ENCODE measurements at regions not wholly inside any gene's neighbourhood (a gene's known extent, or its start where the extent isn't known, plus 50 kb on each side); places are given as distances from the start of the nearest gene placed in this dataset.

DNA sequence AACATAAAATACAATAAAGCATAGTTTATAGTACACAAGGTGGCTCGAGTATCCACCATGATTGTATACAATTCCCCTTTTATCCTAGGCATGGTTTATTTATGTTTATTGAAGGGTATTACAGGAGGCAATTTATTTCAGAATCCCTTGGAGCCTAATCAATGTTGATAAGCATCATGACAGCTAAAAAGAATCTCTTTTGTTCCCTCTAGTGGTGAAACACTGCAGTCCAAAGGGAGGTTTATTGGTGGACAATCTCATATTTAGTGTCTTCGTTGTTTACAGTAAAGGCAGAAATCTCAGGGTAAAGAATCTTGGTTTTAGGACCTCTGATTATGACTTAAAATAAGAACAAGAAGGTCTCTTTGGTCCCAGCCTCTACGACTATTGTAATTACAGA lies 1712.5 kb downstream of the C4orf33 start:
- ATAC-seq (replicated peaks; ENCODE audit: extremely low read depth, poor library complexity, severe bottlenecking) (no peak), DNase-seq (ENCODE audit: low spot score in 2 of 2) (no peak)
- Mint-ChIP-seq H3K4me3 (no peak overlapping the region), H3K27me3 (no peaks in the 10 kb centered on the region), H3K36me3 (ENCODE audit: insufficient read depth) (no peaks in the 10 kb centered on the region), H3K27ac (ENCODE audit: low read depth) (no peak overlapping the region), H3K9me3 (peaks cover 13% of the 10 kb centered on the region), H3K4me1 (no peaks in the 10 kb centered on the region)

DNA sequence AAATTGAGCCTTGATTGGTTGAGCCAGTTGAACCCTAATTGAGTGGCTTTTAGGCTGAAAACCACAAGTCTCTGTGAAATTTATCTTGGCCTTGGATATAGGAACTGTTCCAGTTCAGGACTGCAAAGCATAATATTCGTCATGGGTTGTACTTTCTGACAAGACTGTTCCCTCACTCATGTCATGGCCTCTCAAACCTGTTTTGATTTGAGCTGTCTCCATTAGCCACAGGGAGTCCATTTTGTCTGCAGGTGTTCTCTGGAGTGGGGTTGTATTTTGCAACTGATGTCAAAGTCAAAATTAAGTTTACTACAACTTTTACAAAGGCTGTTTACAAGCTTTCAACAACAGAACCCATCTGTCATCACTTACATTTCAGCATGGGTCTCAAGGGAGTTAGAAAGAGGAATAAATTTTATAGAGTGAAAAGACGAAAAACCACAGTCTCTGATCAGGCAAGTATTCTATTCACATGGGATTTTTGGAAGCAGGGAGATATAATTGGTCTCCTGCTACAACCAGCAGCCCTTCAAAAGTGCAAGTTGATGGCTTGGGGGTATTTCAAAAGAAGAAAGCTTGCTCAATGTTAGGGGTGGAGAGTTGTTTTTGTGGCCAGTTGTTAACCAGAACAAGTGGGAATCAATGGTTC lies 1716.3 kb downstream of the C4orf33 start:
- ATAC-seq (replicated peaks; ENCODE audit: extremely low read depth, poor library complexity, severe bottlenecking) (no peak), DNase-seq (ENCODE audit: low spot score in 2 of 2) (no peak)
- Mint-ChIP-seq H3K4me3 (no peak overlapping the region), H3K4me1 (no peaks in the 10 kb centered on the region), H3K27ac (ENCODE audit: low read depth) (no peak overlapping the region), H3K9me3 (peaks cover 10% of the 10 kb centered on the region), H3K27me3 (no peaks in the 10 kb centered on the region), H3K36me3 (ENCODE audit: insufficient read depth) (no peaks in the 10 kb centered on the region)

DNA sequence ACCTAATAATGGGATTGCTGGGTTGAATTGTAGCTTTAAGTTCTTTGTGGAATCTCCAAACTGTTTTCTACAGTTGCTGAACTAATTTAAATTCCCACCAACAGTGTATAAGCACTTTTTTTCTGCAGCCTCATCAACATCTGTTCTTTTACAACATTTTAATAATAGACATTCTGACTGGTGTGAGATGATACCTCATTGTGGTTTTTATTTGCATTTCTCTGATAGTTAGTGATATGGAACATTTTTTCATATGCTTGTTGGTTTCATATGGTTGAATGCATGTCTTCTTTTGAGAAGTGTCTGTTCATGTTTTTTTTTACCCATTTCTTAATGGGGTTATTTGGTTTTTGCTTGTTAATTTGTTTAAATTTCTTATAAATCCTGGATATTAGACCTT lies 1718.9 kb downstream of the C4orf33 start:
- Mint-ChIP-seq H3K9me3 (peaks cover 10% of the 10 kb centered on the region), H3K4me3 (no peak overlapping the region), H3K4me1 (no peaks in the 10 kb centered on the region), H3K36me3 (ENCODE audit: insufficient read depth) (no peaks in the 10 kb centered on the region), H3K27ac (ENCODE audit: low read depth) (no peak overlapping the region), H3K27me3 (no peaks in the 10 kb centered on the region)
- no peak for DNase-seq (ENCODE audit: low spot score in 2 of 2)
- no peak for ATAC-seq (replicated peaks; ENCODE audit: extremely low read depth, poor library complexity, severe bottlenecking)

DNA sequence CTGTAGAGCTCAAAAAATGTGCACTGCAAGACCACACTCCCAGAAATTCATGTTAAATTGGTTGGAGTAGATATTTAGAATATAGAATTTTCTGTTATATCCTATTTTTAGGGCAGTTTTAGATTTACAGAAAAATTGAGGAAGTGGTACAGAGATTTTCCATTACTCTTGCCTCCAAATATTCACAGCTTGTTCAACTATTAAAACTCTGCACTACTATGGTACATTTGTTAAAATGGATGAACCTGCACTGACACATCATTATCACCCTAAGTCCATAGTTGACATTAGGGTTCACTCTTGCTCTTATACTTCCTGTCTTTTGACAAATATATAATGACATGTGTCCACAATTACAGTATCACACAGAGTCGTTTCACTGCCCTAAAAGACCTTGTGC lies 1724.5 kb downstream of the C4orf33 start:
- H3K27me3 Mint-ChIP-seq = no peaks in the 10 kb centered on the region
- peaks cover 15% of the 10 kb centered on the region for H3K9me3 Mint-ChIP-seq
- H3K36me3 Mint-ChIP-seq (ENCODE audit: insufficient read depth) = no peaks in the 10 kb centered on the region
- ATAC-seq (replicated peaks; ENCODE audit: extremely low read depth, poor library complexity, severe bottlenecking) (no peak), DNase-seq (ENCODE audit: low spot score in 2 of 2) (no peak)
- H3K4me1 Mint-ChIP-seq = no peaks in the 10 kb centered on the region
- H3K27ac Mint-ChIP-seq (ENCODE audit: low read depth) = no peak overlapping the region
- no peak overlapping the region for H3K4me3 Mint-ChIP-seq

DNA sequence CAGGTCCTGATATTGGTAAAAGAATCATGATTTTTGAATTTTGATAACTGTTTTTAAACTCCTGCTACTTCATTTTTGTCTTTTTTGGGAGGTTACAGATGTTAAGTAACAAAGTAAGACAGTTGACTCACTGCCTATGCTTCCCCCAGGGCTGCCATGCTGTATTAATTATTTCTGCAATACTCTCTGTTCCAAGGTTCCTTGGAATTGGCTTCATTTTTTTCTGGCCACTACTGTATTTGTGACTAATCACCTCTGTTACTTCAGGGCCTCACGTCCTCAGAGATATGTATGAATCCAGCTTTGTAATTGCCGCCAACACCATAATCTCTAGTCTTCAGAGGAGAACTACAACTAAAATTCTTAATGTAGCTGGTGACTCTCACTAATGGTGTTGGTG lies 1729.3 kb downstream of the C4orf33 start:
- no peak for ATAC-seq (replicated peaks; ENCODE audit: extremely low read depth, poor library complexity, severe bottlenecking)
- DNase-seq (ENCODE audit: low spot score in 2 of 2) = no peak
- Mint-ChIP-seq H3K27me3 (no peaks in the 10 kb centered on the region), H3K27ac (ENCODE audit: low read depth) (no peak overlapping the region), H3K4me3 (no peak overlapping the region), H3K9me3 (peaks cover 27% of the 10 kb centered on the region), H3K4me1 (no peaks in the 10 kb centered on the region), H3K36me3 (ENCODE audit: insufficient read depth) (no peaks in the 10 kb centered on the region)

DNA sequence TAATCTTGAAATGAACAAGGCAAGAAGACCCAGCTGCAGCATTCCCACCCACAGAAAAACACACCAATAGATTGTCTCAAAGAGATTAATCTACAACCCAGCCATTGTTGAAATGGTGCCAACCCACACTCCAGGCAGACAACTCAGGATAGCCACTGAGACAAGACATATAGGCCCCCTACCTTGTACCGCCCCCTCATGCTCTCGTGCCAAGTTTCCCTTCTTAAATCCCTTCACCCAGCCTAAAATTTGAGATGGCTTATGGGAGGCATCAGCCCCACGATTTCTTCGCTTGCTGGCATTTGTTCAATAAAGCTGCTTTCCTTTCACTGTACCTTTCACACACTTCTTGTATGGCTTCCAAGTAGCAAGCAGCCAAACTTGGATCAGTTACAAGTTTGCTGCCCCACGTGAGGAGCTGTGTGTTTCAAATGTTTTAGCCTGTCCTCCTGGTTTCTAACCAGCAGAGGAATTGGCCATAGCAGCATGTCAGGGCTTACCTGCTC lies 1754.1 kb downstream of the C4orf33 start:
- ATAC-seq (replicated peaks; ENCODE audit: extremely low read depth, poor library complexity, severe bottlenecking) = no peak
- Mint-ChIP-seq H3K9me3 (peaks cover 6% of the 10 kb centered on the region), H3K27me3 (no peaks in the 10 kb centered on the region)

DNA sequence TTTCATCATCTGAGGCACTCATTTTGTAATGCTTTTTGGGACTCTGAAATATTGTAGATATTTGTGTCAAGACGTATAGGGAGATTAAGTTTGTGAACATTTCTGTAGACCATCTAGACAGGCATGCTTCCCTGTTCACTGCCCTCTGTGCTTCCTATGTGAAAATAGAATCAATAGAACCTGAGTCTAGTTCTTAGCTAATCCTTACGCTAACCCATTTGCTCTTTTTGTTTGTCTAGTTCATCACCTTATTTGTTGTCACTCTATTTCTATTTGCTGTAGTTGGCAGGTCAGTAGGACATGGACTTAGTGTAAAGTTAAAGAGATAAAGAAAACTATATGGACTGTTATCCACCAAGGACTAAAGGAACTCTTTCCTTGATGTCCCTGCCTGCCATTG lies 1755.2 kb downstream of the C4orf33 start:
- no peak overlapping the region for H3K4me3 Mint-ChIP-seq
- no peaks in the 10 kb centered on the region for H3K36me3 Mint-ChIP-seq (ENCODE audit: insufficient read depth)
- no peak overlapping the region for H3K27ac Mint-ChIP-seq (ENCODE audit: low read depth)
- no peaks in the 10 kb centered on the region for H3K4me1 Mint-ChIP-seq
- peaks cover 12% of the 10 kb centered on the region for H3K9me3 Mint-ChIP-seq
- H3K27me3 Mint-ChIP-seq = no peaks in the 10 kb centered on the region
- DNase-seq (ENCODE audit: low spot score in 2 of 2) (no peak), ATAC-seq (replicated peaks; ENCODE audit: extremely low read depth, poor library complexity, severe bottlenecking) (no peak)

More for the DNA sequence above, 1754.1 kb downstream of the C4orf33 start:
- H3K4me3 Mint-ChIP-seq = no peak overlapping the region
- no peak overlapping the region for H3K27ac Mint-ChIP-seq (ENCODE audit: low read depth)
- no peaks in the 10 kb centered on the region for H3K4me1 Mint-ChIP-seq
- H3K36me3 Mint-ChIP-seq (ENCODE audit: insufficient read depth) = no peaks in the 10 kb centered on the region
- no peak for DNase-seq (ENCODE audit: low spot score in 2 of 2)

DNA sequence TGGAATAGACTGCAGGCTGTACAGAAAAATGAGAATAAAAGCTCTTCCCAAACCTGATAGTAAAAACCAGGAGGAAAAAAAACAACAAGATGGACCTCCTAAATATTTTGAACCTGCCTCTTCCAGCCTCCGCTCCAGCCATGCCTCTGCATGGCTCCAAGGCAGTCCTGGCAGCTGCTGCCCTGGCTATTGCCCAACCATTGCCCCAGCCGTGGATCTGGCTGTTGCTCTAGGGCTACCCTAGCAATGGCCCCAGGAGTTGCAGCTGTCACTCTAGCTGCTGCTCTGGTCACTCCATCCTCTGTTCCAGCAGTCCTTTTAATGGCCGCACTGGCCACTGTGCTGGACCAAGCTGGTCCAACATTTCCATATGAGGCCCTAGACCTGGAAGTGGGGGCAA lies 1756.0 kb downstream of the C4orf33 start:
- H3K4me1 Mint-ChIP-seq = no peaks in the 10 kb centered on the region
- H3K4me3 Mint-ChIP-seq = no peak overlapping the region
- ATAC-seq (replicated peaks; ENCODE audit: extremely low read depth, poor library complexity, severe bottlenecking) (no peak), DNase-seq (ENCODE audit: low spot score in 2 of 2) (no peak)
- peaks cover 12% of the 10 kb centered on the region for H3K9me3 Mint-ChIP-seq
- no peak overlapping the region for H3K27ac Mint-ChIP-seq (ENCODE audit: low read depth)
- no peaks in the 10 kb centered on the region for H3K36me3 Mint-ChIP-seq (ENCODE audit: insufficient read depth)
- H3K27me3 Mint-ChIP-seq = no peaks in the 10 kb centered on the region

DNA sequence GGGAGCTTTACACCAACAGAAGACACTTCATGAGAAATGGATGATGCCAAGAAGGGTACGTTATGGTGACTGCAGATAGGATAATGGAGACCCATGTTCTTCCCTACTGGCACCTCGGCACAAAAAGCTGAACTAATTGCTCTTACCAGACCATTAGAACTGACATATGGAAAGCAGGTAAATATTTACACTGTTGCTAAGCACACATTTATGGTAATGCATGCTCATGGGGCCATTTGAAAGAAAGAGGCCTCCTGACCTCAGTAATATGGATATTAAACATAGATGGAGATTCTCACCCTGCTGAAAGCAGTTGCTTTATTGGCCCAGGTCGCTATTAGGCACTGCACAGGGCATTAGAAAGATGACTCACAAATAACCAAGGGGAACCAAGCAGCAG lies 1759.6 kb downstream of the C4orf33 start:
- Mint-ChIP-seq H3K4me3 (no peak overlapping the region), H3K9me3 (peaks cover 24% of the 10 kb centered on the region), H3K27ac (ENCODE audit: low read depth) (no peak overlapping the region), H3K4me1 (no peaks in the 10 kb centered on the region), H3K27me3 (no peaks in the 10 kb centered on the region), H3K36me3 (ENCODE audit: insufficient read depth) (no peaks in the 10 kb centered on the region)
- DNase-seq (ENCODE audit: low spot score in 2 of 2) (no peak), ATAC-seq (replicated peaks; ENCODE audit: extremely low read depth, poor library complexity, severe bottlenecking) (no peak)

DNA sequence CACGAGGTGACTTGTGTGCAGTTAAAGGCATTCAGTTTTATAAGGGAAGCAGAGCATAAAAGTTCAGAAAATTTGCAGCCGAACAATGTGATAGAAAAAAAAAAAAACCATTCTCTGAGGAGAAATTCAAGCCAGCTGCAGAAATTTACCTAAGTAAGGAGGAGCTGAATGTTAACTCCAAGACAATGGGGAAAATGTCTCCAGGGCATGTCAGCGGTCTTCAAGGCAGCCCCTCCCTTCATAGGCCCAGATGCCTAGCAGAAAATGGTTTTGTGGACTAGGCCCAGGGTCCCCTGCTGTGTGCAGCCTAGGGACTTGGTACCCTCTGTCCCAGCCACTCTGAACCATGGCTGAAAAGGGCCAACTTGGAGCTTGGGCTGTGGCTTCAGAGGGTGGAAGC lies 1764.0 kb downstream of the C4orf33 start:
- Mint-ChIP-seq H3K27ac (ENCODE audit: low read depth) (no peak overlapping the region), H3K4me1 (no peaks in the 10 kb centered on the region), H3K36me3 (ENCODE audit: insufficient read depth) (no peaks in the 10 kb centered on the region), H3K27me3 (no peaks in the 10 kb centered on the region), H3K9me3 (peaks cover 18% of the 10 kb centered on the region), H3K4me3 (no peak overlapping the region)
- no peak for ATAC-seq (replicated peaks; ENCODE audit: extremely low read depth, poor library complexity, severe bottlenecking)
- no peak for DNase-seq (ENCODE audit: low spot score in 2 of 2)

DNA sequence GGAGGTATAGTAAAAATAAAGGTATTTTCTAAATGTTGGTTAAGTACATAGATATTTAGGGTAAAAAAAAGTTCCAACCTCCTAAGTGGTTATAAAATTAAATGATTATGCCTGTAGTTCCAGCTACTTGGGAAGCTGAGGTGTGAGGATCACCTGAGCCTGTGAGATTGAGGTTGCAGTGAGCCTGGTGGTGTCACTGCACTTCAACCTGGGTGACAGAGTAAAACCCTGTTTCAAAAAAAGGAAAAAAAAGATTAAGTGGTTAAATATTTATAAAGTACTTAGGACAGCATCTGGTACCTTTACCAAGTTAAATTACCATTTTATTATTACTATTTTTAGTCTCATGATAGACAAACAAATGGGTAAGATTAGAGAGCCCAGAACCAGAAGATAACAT lies 1801.0 kb downstream of the C4orf33 start:
- no peaks in the 10 kb centered on the region for H3K4me1 Mint-ChIP-seq
- no peak for ATAC-seq (replicated peaks; ENCODE audit: extremely low read depth, poor library complexity, severe bottlenecking)
- H3K9me3 Mint-ChIP-seq = peaks cover 13% of the 10 kb centered on the region
- H3K27ac Mint-ChIP-seq (ENCODE audit: low read depth) = no peak overlapping the region
- H3K27me3 Mint-ChIP-seq = no peaks in the 10 kb centered on the region
- H3K36me3 Mint-ChIP-seq (ENCODE audit: insufficient read depth) = no peaks in the 10 kb centered on the region
- DNase-seq (ENCODE audit: low spot score in 2 of 2) = no peak
- H3K4me3 Mint-ChIP-seq = no peak overlapping the region

DNA sequence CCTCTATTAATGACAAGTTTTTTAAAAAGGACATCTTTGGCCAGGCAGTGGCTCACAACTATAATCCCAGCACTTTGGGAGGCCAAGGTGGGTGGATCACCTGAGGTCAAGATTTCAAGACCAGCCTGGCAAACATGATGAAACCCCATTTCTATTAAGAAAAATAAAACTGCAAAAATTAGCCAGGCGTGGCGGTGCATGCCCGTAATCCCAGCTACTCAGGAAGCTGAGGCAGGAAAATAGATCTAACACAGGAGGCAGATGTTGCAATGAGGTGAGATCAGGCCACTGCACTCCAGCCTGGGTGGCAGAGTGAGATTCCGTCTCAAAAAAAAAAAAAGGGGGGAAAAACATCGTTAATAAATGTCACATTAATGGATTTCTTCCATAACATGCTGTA lies 1805.4 kb downstream of the C4orf33 start:
- Mint-ChIP-seq H3K4me3 (no peak overlapping the region), H3K9me3 (peaks cover 26% of the 10 kb centered on the region), H3K36me3 (ENCODE audit: insufficient read depth) (no peaks in the 10 kb centered on the region), H3K27ac (ENCODE audit: low read depth) (no peak overlapping the region), H3K27me3 (no peaks in the 10 kb centered on the region), H3K4me1 (no peaks in the 10 kb centered on the region)
- ATAC-seq (replicated peaks; ENCODE audit: extremely low read depth, poor library complexity, severe bottlenecking) = no peak
- DNase-seq (ENCODE audit: low spot score in 2 of 2) = no peak

DNA sequence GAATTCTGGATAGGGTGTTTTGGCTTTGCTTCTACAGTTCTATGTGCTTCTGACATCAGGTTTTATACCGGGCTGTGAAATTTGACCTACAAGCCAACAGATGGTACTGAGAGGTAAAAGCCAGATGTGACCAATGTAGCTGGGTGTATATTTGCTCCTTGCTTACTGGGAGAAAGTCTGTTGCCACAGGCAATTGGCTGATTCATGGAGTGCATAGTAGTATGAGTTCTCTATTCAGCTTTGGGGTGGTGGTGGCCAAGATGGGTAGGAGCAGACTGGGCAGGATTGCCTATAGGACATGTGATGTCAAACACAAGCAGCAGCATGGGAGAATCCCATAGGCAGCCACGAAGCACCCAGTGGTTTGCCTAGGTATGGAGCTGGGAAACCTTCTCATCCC lies 1827.0 kb downstream of the C4orf33 start:
- H3K27me3 Mint-ChIP-seq = no peaks in the 10 kb centered on the region
- no peaks in the 10 kb centered on the region for H3K4me1 Mint-ChIP-seq
- peaks cover 20% of the 10 kb centered on the region for H3K9me3 Mint-ChIP-seq
- H3K4me3 Mint-ChIP-seq = no peak overlapping the region
- ATAC-seq (replicated peaks; ENCODE audit: extremely low read depth, poor library complexity, severe bottlenecking) (no peak), DNase-seq (ENCODE audit: low spot score in 2 of 2) (no peak)
- H3K27ac Mint-ChIP-seq (ENCODE audit: low read depth) = no peak overlapping the region
- no peaks in the 10 kb centered on the region for H3K36me3 Mint-ChIP-seq (ENCODE audit: insufficient read depth)
